Thoracic aorta (tissue), 2 donors: ENCODE measurements at regions not wholly inside any gene's neighbourhood (a gene's known extent, or its start where the extent isn't known, plus 50 kb on each side); places are given as distances from the start of the nearest gene placed in this dataset.

ENCODE experiments used
- ATAC-seq: fragments of 150-250 bp; one replicate; pipeline ENCODE4 v1.8.0; 2017; ENCODE audit warnings: low read depth; ENCODE audit not compliant: insufficient number of reproducible peaks, low FRiP score
- DNase-seq: peaks from one replicate; pipeline ENCODE4 v3.0.0-alpha.2; 2020; ENCODE audit warnings: low spot score
- H3K27ac ChIP-seq, 2 donors: fragments of 200-600 bp; sonication (generic); 1 replicate in 1 of 2; 2 replicates in 1 of 2; pipeline ENCODE4 v1.5.1; 2016; ENCODE audit warnings: mild to moderate bottlenecking in 2 of 2, moderate library complexity in 2 of 2
- H3K27me3 ChIP-seq: fragments of 200-600 bp; sonication (generic); replicated peaks from 2 replicates; pipeline ENCODE4 v1.6.0; 2016; ENCODE audit warnings: mild to moderate bottlenecking; ENCODE audit not compliant: insufficient read depth
- H3K36me3 ChIP-seq: fragments of 200-600 bp; sonication (generic); one replicate; pipeline ENCODE4 v1.5.1; 2016
- H3K4me1 ChIP-seq, 2 donors: fragments of 200-600 bp; sonication (generic); 1 replicate in 1 of 2; 2 replicates in 1 of 2; pipeline versions ENCODE4 v1.5.1 to v1.6.0; 2016; ENCODE audit warnings: low read depth in 2 of 2, mild to moderate bottlenecking in 1 of 2; ENCODE audit not compliant: control insufficient read depth in 1 of 2
- H3K4me3 ChIP-seq: fragments of 200-600 bp; sonication (generic); 2 replicates; pipeline ENCODE4 v1.5.1; 2016; ENCODE audit warnings: mild to moderate bottlenecking
- H3K9me3 ChIP-seq: fragments of 200-600 bp; sonication (generic); 2 replicates; pipeline ENCODE4 v1.5.1; 2016
- CTCF ChIP-seq: fragments of 200-600 bp; sonication (generic); IDR thresholded peaks from one replicate; pipeline ENCODE4 v1.5.1; 2019; ENCODE audit warnings: antibody characterized with exemption

GRCh38 chr2:15072836-15073235, 440.3 kb downstream of the LRATD1 start:
- Histone ChIP-seq H3K9me3 (no peaks in the 10 kb centered on the region), H3K27me3 (no peaks in the 10 kb centered on the region), H3K36me3 (no peaks in the 10 kb centered on the region), H3K4me3 (no peak overlapping the region), H3K4me1 (peaks cover 0 to 4% of the 10 kb centered on the region in 2 donors), H3K27ac (no peak overlapping the region)
- DNase-seq (no peak), ATAC-seq (no peak)
- TF ChIP-seq CTCF, result no peak

GRCh38 chr2:15073664-15074063, 441.1 kb downstream of the LRATD1 start:
- Histone ChIP-seq H3K36me3 (no peaks in the 10 kb centered on the region), H3K4me3 (no peak overlapping the region), H3K27ac (no peak overlapping the region), H3K4me1 (peaks cover 0 to 4% of the 10 kb centered on the region in 2 donors), H3K27me3 (no peaks in the 10 kb centered on the region), H3K9me3 (no peaks in the 10 kb centered on the region)
- TF ChIP-seq CTCF, result no peak
- DNase-seq, result no peak
- no peak for ATAC-seq

GRCh38 chr2:15074319-15074718, 441.8 kb downstream of the LRATD1 start:
- TF ChIP-seq CTCF, result no peak
- ATAC-seq, result no peak
- no peak for DNase-seq

GRCh38 chr2:15074751-15075700, 442.5 kb downstream of the LRATD1 start:
- no peak for DNase-seq
- no peaks in the 10 kb centered on the region for H3K4me1 ChIP-seq
- no peaks in the 10 kb centered on the region for H3K27me3 ChIP-seq
- no peaks in the 10 kb centered on the region for H3K36me3 ChIP-seq
- no peak overlapping the region for H3K27ac ChIP-seq
- no peak for ATAC-seq
- H3K9me3 ChIP-seq, result no peaks in the 10 kb centered on the region
- no peak overlapping the region for H3K4me3 ChIP-seq
- no peak for TF ChIP-seq CTCF

More at GRCh38 chr2:15074319-15074718, 441.8 kb downstream of the LRATD1 start:
- no peaks in the 10 kb centered on the region for H3K27me3 ChIP-seq
- H3K4me1 ChIP-seq, result no peaks in the 10 kb centered on the region
- no peak overlapping the region for H3K27ac ChIP-seq
- H3K9me3 ChIP-seq, result no peaks in the 10 kb centered on the region
- no peak overlapping the region for H3K4me3 ChIP-seq
- no peaks in the 10 kb centered on the region for H3K36me3 ChIP-seq

- DNase-seq (no peak), ATAC-seq (no peak)
- TF ChIP-seq CTCF, result no peak
- no peaks in the 10 kb centered on the region for H3K36me3 ChIP-seq
- no peak overlapping the region for H3K4me3 ChIP-seq
- H3K27me3 ChIP-seq, result no peaks in the 10 kb centered on the region
- no peak overlapping the region for H3K27ac ChIP-seq
- no peaks in the 10 kb centered on the region for H3K4me1 ChIP-seq
- H3K9me3 ChIP-seq, result no peaks in the 10 kb centered on the region
Observed at GRCh38 chr2:15076668-15077067, 444.2 kb downstream of the LRATD1 start.
